ENCODE measurements at regions not wholly inside any gene's neighbourhood (a gene's known extent, or its start where the extent isn't known, plus 50 kb on each side); places are given as distances from the start of the nearest gene placed in this dataset.

- Histone ChIP-seq H3K4me1 (no peaks in the 10 kb centered on the region), H3K36me3 (no peaks in the 10 kb centered on the region), H3K9me3 (no peaks in the 10 kb centered on the region), H3K27me3 (no peaks in the 10 kb centered on the region), H3K27ac (no peak overlapping the region), H3K4me3 (no peak overlapping the region)
- DNase-seq, result no peak
- in situ Hi-C loops (cut with MboI; ENCODE audit: low sequenced_read_pairs in 4 of 4), result no loop called here
- TF ChIP-seq POLR2A (IDR thresholded peaks at IDR 0.05) (no peak), CTCF (IDR thresholded peaks at IDR 0.05 in 4 of 5, conservative IDR thresholded peaks at IDR 0.05 in 1 of 5) (no peak)
- intact Hi-C loops (cut with DNase I; ENCODE audit: low total_unique reads), result no loop called here
- no peak for ATAC-seq
Measured at GRCh38 chr11:90795746-90796145, 572.9 kb upstream of the CHORDC1 start.

GRCh38 chr11:90788961-90789360 lies 566.1 kb upstream of the CHORDC1 start:
- H3K27ac ChIP-seq, result no peak overlapping the region
- peaks cover 0 to 7% (median 0%) of the 10 kb centered on the region in 3 donors for H3K9me3 ChIP-seq
- H3K4me3 ChIP-seq, result no peak overlapping the region
- intact Hi-C loops (cut with DNase I; ENCODE audit: low total_unique reads), result no loop called here
- DNase-seq (no peak), ATAC-seq (no peak)
- H3K4me1 ChIP-seq, result no peaks in the 10 kb centered on the region
- TF ChIP-seq CTCF (IDR thresholded peaks at IDR 0.05 in 4 of 5, conservative IDR thresholded peaks at IDR 0.05 in 1 of 5) (no peak), POLR2A (IDR thresholded peaks at IDR 0.05) (no peak)
- in situ Hi-C loops (cut with MboI; ENCODE audit: low sequenced_read_pairs in 4 of 4), result no loop called here
- H3K27me3 ChIP-seq, result no peaks in the 10 kb centered on the region
- H3K36me3 ChIP-seq, result no peaks in the 10 kb centered on the region

- no peak overlapping the region for H3K4me3 ChIP-seq
- no peaks in the 10 kb centered on the region for H3K4me1 ChIP-seq
- no peaks in the 10 kb centered on the region for H3K36me3 ChIP-seq
- DNase-seq (no peak), ATAC-seq (no peak)
- in situ Hi-C loops (cut with MboI; ENCODE audit: low sequenced_read_pairs in 4 of 4), result no loop called here
- intact Hi-C loops (cut with DNase I; ENCODE audit: low total_unique reads), result no loop called here
- TF ChIP-seq POLR2A (IDR thresholded peaks at IDR 0.05) (no peak), CTCF (IDR thresholded peaks at IDR 0.05 in 4 of 5, conservative IDR thresholded peaks at IDR 0.05 in 1 of 5) (no peak)
- H3K27me3 ChIP-seq, result no peaks in the 10 kb centered on the region
- H3K27ac ChIP-seq, result no peak overlapping the region
- H3K9me3 ChIP-seq, result peaks cover 0 to 7% (median 0%) of the 10 kb centered on the region in 3 donors
Measured at GRCh38 chr11:90784241-90784814, 561.5 kb upstream of the CHORDC1 start.

GRCh38 chr11:90783111-90783510 lies 560.3 kb upstream of the CHORDC1 start:
- H3K27me3 ChIP-seq, result no peaks in the 10 kb centered on the region
- TF ChIP-seq CTCF (IDR thresholded peaks at IDR 0.05 in 4 of 5, conservative IDR thresholded peaks at IDR 0.05 in 1 of 5) (no peak), POLR2A (IDR thresholded peaks at IDR 0.05) (no peak)
- H3K27ac ChIP-seq, result no peak overlapping the region
- peaks cover 0 to 7% (median 0%) of the 10 kb centered on the region in 3 donors for H3K9me3 ChIP-seq
- DNase-seq (no peak), ATAC-seq (no peak)
- no peaks in the 10 kb centered on the region for H3K36me3 ChIP-seq
- H3K4me1 ChIP-seq, result no peaks in the 10 kb centered on the region
- intact Hi-C loops (cut with DNase I; ENCODE audit: low total_unique reads), result no loop called here
- in situ Hi-C loops (cut with MboI; ENCODE audit: low sequenced_read_pairs in 4 of 4), result no loop called here
- no peak overlapping the region for H3K4me3 ChIP-seq

- Histone ChIP-seq H3K27ac (no peak overlapping the region), H3K9me3 (no peaks in the 10 kb centered on the region), H3K4me3 (no peak overlapping the region), H3K4me1 (no peaks in the 10 kb centered on the region), H3K36me3 (no peaks in the 10 kb centered on the region), H3K27me3 (no peaks in the 10 kb centered on the region)
- ATAC-seq (no peak), DNase-seq (no peak)
- in situ Hi-C loops (cut with MboI; ENCODE audit: low sequenced_read_pairs in 4 of 4), result no loop called here
- TF ChIP-seq CTCF (IDR thresholded peaks at IDR 0.05 in 4 of 5, conservative IDR thresholded peaks at IDR 0.05 in 1 of 5) (no peak), POLR2A (IDR thresholded peaks at IDR 0.05) (no peak)
- intact Hi-C loops (cut with DNase I; ENCODE audit: low total_unique reads), result no loop called here
Measured at GRCh38 chr11:90779098-90779497, 556.2 kb upstream of the CHORDC1 start.
